GM12874 (cell line): ENCODE measurements at regions not wholly inside any gene's neighbourhood (a gene's known extent, or its start where the extent isn't known, plus 50 kb on each side); places are given as distances from the start of the nearest gene placed in this dataset.

Experiments used
- CTCF ChIP-seq: IDR thresholded peaks from 2 replicates; pipeline ENCODE4 v1.5.1; 2011; ENCODE audit warnings: low read depth, mild to moderate bottlenecking, control low read depth, low read length, moderate library complexity; ENCODE audit not compliant: insufficient read depth

- no peak for TF ChIP-seq CTCF
Observed at GRCh38 chr7:136079478-136079892, 102.3 kb upstream of the MTPN start.

GRCh38 chr7:136079066-136079465 lies 101.9 kb upstream of the MTPN start:
- TF ChIP-seq CTCF = no peak

GRCh38 chr7:136078630-136079029 lies 101.5 kb upstream of the MTPN start:
- TF ChIP-seq CTCF = no peak

- no peak for TF ChIP-seq CTCF
Observed at GRCh38 chr7:136076954-136077353, 99.8 kb upstream of the MTPN start.

- TF ChIP-seq CTCF = no peak
Observed at GRCh38 chr7:136074843-136075242, 97.7 kb upstream of the MTPN start.

- TF ChIP-seq CTCF = no peak
Observed at GRCh38 chr7:136072447-136072846, 95.3 kb upstream of the MTPN start.

- TF ChIP-seq CTCF = no peak
Observed at GRCh38 chr7:136070736-136071505, 93.8 kb upstream of the MTPN start.
